ENCODE measurements at regions not wholly inside any gene's neighbourhood (a gene's known extent, or its start where the extent isn't known, plus 50 kb on each side); places are given as distances from the start of the nearest gene placed in this dataset.

DNA sequence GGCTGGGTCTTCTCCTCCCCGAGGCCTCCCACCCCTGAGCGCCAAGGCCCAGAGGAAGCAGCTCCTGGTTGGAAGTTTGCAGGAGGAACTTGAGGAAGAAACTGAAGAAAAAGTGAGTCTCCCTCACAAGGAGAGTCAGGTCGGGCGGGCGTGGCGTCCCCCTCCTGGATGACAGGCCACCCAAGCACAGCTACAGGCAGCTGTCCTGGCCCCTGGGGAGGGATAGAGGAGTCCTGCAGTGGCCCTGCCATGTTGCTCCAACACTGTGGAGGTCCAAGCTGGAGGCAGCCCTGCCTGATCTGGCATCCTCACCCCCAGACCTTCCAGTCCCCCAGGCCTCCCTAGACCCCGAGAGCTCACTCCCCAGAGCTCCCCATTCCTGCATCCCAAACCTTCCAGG is 1150.1 kb downstream of the BRD1 start:
- no peak overlapping the region for H3K9ac ChIP-seq (ENCODE audit: low read length)
- CTCF ChIA-PET = no interaction called here
- H3K36me3 ChIP-seq (ENCODE audit: control insufficient read depth in 1 of 2, insufficient read depth in 2 of 2, low read length in 2 of 2) = no peaks in the 10 kb centered on the region
- no peak for TF ChIP-seq JUND (IDR thresholded peaks at IDR 0.05)
- TF ChIP-seq, protein P1, sequence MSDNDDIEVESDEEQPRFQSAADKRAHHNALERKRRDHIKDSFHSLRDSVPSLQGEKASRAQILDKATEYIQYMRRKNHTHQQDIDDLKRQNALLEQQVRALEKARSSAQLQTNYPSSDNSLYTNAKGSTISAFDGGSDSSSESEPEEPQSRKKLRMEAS (IDR thresholded peaks at IDR 0.05) = no peak
- TF ChIP-seq TCF7L2 (IDR thresholded peaks at IDR 0.05; ENCODE audit: borderline replicate concordance, extremely low read depth, insufficient read depth, insufficient read length) = no peak
- TF ChIP-seq YY1 (IDR thresholded peaks at IDR 0.05; ENCODE audit: extremely low read depth, insufficient replicate concordance, low read depth, low read length) = no peak
- TF ChIP-seq, protein P2, sequence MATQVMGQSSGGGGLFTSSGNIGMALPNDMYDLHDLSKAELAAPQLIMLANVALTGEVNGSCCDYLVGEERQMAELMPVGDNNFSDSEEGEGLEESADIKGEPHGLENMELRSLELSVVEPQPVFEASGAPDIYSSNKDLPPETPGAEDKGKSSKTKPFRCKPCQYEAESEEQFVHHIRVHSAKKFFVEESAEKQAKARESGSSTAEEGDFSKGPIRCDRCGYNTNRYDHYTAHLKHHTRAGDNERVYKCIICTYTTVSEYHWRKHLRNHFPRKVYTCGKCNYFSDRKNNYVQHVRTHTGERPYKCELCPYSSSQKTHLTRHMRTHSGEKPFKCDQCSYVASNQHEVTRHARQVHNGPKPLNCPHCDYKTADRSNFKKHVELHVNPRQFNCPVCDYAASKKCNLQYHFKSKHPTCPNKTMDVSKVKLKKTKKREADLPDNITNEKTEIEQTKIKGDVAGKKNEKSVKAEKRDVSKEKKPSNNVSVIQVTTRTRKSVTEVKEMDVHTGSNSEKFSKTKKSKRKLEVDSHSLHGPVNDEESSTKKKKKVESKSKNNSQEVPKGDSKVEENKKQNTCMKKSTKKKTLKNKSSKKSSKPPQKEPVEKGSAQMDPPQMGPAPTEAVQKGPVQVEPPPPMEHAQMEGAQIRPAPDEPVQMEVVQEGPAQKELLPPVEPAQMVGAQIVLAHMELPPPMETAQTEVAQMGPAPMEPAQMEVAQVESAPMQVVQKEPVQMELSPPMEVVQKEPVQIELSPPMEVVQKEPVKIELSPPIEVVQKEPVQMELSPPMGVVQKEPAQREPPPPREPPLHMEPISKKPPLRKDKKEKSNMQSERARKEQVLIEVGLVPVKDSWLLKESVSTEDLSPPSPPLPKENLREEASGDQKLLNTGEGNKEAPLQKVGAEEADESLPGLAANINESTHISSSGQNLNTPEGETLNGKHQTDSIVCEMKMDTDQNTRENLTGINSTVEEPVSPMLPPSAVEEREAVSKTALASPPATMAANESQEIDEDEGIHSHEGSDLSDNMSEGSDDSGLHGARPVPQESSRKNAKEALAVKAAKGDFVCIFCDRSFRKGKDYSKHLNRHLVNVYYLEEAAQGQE (IDR thresholded peaks at IDR 0.05; ENCODE audit: low read depth) = no peak
- TF ChIP-seq RAD21 (IDR thresholded peaks at IDR 0.05; ENCODE audit: low read depth) = no peak
- no peak for TF ChIP-seq CEBPB (IDR thresholded peaks at IDR 0.05; ENCODE audit: low read depth)
- no peak for TF ChIP-seq POLR2AphosphoS5 (IDR thresholded peaks at IDR 0.05; ENCODE audit: low read depth, low read length)
- no peak for TF ChIP-seq FOSL1 (IDR thresholded peaks at IDR 0.05; ENCODE audit: low read depth)
- no peak for TF ChIP-seq SRF (IDR thresholded peaks at IDR 0.05; ENCODE audit: low read depth)
- TF ChIP-seq ZNF274 (IDR thresholded peaks at IDR 0.05; ENCODE audit: low read depth, low read length) = no peak
- TF ChIP-seq ELF1 (IDR thresholded peaks at IDR 0.05; ENCODE audit: borderline replicate concordance, low read depth) = no peak
- TF ChIP-seq ZFX (IDR thresholded peaks at IDR 0.05) = no peak
- RAD21 ChIA-PET (ENCODE audit: low non-redundant PET in 1 of 2, low total read pairs in 2 of 2, uncharacterized antibody in 2 of 2, unreplicated experiment in 2 of 2) = no interaction called here
- H3K27ac ChIP-seq (ENCODE audit: low read depth, low read length) = no peak overlapping the region
- H3K9me3 ChIP-seq (ENCODE audit: control insufficient read depth in 1 of 2, insufficient read depth in 1 of 2, low read depth in 1 of 2, low read length in 2 of 2) = no peaks in the 10 kb centered on the region
- DNase-seq (ENCODE audit: low read depth, low spot score) = no peak
- no peaks in the 10 kb centered on the region for H3K79me2 ChIP-seq (ENCODE audit: insufficient read depth, low read length)
- H3K4me1 ChIP-seq (ENCODE audit: control insufficient read depth in 1 of 2, insufficient read depth in 2 of 2, low read length in 2 of 2) = no peaks in the 10 kb centered on the region
- no peaks in the 10 kb centered on the region for H3K27me3 ChIP-seq (ENCODE audit: insufficient read depth, low read length)
- POLR2A ChIA-PET = no interaction called here
- H2AFZ ChIP-seq (ENCODE audit: low read depth, low read length, poor library complexity, severe bottlenecking) = no peak overlapping the region
- BruUV-seq (replicated peaks) = no TSS peak
- intact Hi-C loops (cut with micrococcal nuclease) = no loop called here
- no peak for ATAC-seq
- H3K4me3 ChIP-seq (replicated peaks in 1 of 2; ENCODE audit: low read depth in 1 of 2, low read length in 2 of 2) = no peak overlapping the region
- no peaks in the 10 kb centered on the region for H3K9me2 ChIP-seq (ENCODE audit: insufficient read depth)
- no peaks in the 10 kb centered on the region for H4K20me1 ChIP-seq (ENCODE audit: insufficient read depth)
- no peak overlapping the region for H3K4me2 ChIP-seq (ENCODE audit: low read length)
